ENCODE measurements at regions not wholly inside any gene's neighbourhood (a gene's known extent, or its start where the extent isn't known, plus 50 kb on each side); places are given as distances from the start of the nearest gene placed in this dataset.

DNA sequence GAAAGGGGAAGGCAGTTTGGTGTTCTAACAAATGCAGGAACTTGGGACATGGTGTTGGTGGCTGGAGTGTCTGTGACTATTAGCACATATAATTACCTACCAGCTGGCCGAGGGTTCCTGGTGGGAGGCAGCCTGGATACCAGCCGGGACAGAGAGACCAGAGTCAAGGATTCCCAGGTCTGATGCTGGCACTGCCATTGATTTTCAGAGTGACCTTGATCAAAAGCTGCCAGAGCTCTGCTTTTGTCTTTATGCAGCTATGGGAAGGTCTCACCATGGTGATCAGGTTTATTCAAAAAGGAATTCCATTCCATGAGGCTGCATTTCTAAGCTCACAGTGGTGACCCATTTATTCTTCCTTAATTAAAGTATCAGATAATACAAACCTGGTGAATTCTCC, 101.0 kb upstream of the PWP1 start:
- TF ChIP-seq, protein P1, sequence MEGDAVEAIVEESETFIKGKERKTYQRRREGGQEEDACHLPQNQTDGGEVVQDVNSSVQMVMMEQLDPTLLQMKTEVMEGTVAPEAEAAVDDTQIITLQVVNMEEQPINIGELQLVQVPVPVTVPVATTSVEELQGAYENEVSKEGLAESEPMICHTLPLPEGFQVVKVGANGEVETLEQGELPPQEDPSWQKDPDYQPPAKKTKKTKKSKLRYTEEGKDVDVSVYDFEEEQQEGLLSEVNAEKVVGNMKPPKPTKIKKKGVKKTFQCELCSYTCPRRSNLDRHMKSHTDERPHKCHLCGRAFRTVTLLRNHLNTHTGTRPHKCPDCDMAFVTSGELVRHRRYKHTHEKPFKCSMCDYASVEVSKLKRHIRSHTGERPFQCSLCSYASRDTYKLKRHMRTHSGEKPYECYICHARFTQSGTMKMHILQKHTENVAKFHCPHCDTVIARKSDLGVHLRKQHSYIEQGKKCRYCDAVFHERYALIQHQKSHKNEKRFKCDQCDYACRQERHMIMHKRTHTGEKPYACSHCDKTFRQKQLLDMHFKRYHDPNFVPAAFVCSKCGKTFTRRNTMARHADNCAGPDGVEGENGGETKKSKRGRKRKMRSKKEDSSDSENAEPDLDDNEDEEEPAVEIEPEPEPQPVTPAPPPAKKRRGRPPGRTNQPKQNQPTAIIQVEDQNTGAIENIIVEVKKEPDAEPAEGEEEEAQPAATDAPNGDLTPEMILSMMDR (IDR thresholded peaks at IDR 0.05; ENCODE audit: insufficient read depth, low read length, poor library complexity, severe bottlenecking) = no peak
- TF ChIP-seq EZH2phosphoT487 (conservative IDR thresholded peaks at IDR 0.05; ENCODE audit: low read length) = no peak

Measured in SU-DHL-6 (cell line).